Esophagus (tissue), 2 donors: ENCODE measurements at regions not wholly inside any gene's neighbourhood (a gene's known extent, or its start where the extent isn't known, plus 50 kb on each side); places are given as distances from the start of the nearest gene placed in this dataset.

Experiments
- H3K27ac ChIP-seq, 2 donors: one replicate each; pipeline ENCODE4 v1.5.1; 2013; ENCODE audit warnings: low read depth in 2 of 2, mild to moderate bottlenecking in 2 of 2, inconsistent platforms in 1 of 2, low read length in 1 of 2, moderate library complexity in 1 of 2
- H3K27me3 ChIP-seq, 2 donors: one replicate each; pipeline ENCODE4 v1.6.1; 2013; ENCODE audit warnings: low read length in 2 of 2, control low read depth in 1 of 2, mild to moderate bottlenecking in 1 of 2; ENCODE audit not compliant: insufficient read depth in 2 of 2, control insufficient read depth in 1 of 2
- H3K36me3 ChIP-seq, 2 donors: one replicate each; pipeline ENCODE4 v1.6.1; 2013; ENCODE audit warnings: low read length in 1 of 2; ENCODE audit not compliant: control insufficient read depth in 2 of 2, insufficient read depth in 2 of 2
- H3K4me1 ChIP-seq, 2 donors: one replicate each; pipeline ENCODE4 v1.6.1; 2013; ENCODE audit warnings: low read length in 1 of 2; ENCODE audit not compliant: control insufficient read depth in 2 of 2, insufficient read depth in 2 of 2
- H3K4me3 ChIP-seq, 2 donors: one replicate each; pipeline ENCODE4 v1.5.1; 2013; ENCODE audit warnings: low read length in 2 of 2, mild to moderate bottlenecking in 2 of 2, low read depth in 1 of 2, moderate library complexity in 1 of 2
- H3K9me3 ChIP-seq, 2 donors: one replicate each; pipeline ENCODE4 v1.6.1; 2013; ENCODE audit warnings: mild to moderate bottlenecking in 2 of 2, low read depth in 1 of 2, low read length in 1 of 2, moderate library complexity in 1 of 2; ENCODE audit not compliant: control insufficient read depth in 2 of 2, insufficient read depth in 1 of 2
- WGBS, 2 donors: extraction: QIAGEN DNeasy Blood & Tissue Kit; methylation state at CpG; one replicate each; pipeline ENCODE4 v1.1.7; 2013; 5-methylcytosine and 5-hydroxymethylcytosine counted together
- donor health status: healthy with polysubstance abuse.
- donor health status: Bipolar disorder and iron deficiency.

GRCh38 chr12:86634456-86635410 lies 378.5 kb upstream of the MGAT4C start:
- 38 to 48% methylated on average over 4 of the region's 4 CpGs for WGBS, 2 donors

GRCh38 chr12:86627001-86627400 lies 370.8 kb upstream of the MGAT4C start:
- no peaks in the 10 kb centered on the region for H3K36me3 ChIP-seq
- peaks cover 0 to 4% of the 10 kb centered on the region in 2 donors for H3K9me3 ChIP-seq
- H3K27ac ChIP-seq: no peak overlapping the region
- no peak overlapping the region for H3K4me3 ChIP-seq
- 71 to 88% methylated on average over 3 of the region's 3 CpGs for WGBS, 2 donors
- H3K27me3 ChIP-seq: no peaks in the 10 kb centered on the region
- no peaks in the 10 kb centered on the region for H3K4me1 ChIP-seq

More at GRCh38 chr12:86634456-86635410, 378.5 kb upstream of the MGAT4C start:
- Histone ChIP-seq H3K27ac (no peak overlapping the region), H3K4me3 (no peak overlapping the region), H3K36me3 (no peaks in the 10 kb centered on the region), H3K27me3 (no peaks in the 10 kb centered on the region), H3K4me1 (no peaks in the 10 kb centered on the region), H3K9me3 (no peaks in the 10 kb centered on the region)

DNA sequence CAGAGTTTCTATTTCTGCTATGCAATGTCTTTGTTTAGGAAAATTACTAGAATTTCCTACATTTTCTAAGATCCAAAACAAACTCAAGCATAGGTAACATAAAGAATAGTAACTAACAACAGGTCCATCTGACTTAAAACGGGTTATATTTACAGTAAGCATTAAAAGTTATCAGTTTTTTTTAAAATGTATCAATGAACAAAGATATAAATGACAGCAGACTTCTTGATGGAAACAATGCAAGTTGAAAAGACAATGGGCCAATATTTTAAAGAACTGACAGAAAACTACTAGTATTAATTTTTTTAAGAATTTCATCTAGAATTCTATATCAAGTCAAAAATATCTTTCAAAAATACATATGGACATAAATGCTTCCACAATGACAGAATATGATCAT lies 367.1 kb upstream of the MGAT4C start:
- WGBS, 2 donors: 58 to 66% methylated on average over 1 of the region's 1 CpG

GRCh38 chr12:86621957-86622356 lies 365.8 kb upstream of the MGAT4C start:
- Histone ChIP-seq H3K4me3 (no peak overlapping the region), H3K27me3 (no peaks in the 10 kb centered on the region), H3K27ac (no peak overlapping the region), H3K36me3 (no peaks in the 10 kb centered on the region), H3K4me1 (no peaks in the 10 kb centered on the region), H3K9me3 (peaks cover 0 to 3% of the 10 kb centered on the region in 2 donors)
- WGBS, 2 donors: 62 to 65% methylated on average over 2 of the region's 2 CpGs

More for the DNA sequence above, 367.1 kb upstream of the MGAT4C start:
- Histone ChIP-seq H3K27me3 (no peaks in the 10 kb centered on the region), H3K4me3 (no peak overlapping the region), H3K36me3 (no peaks in the 10 kb centered on the region), H3K9me3 (peaks cover 0 to 4% of the 10 kb centered on the region in 2 donors), H3K27ac (no peak overlapping the region), H3K4me1 (no peaks in the 10 kb centered on the region)

- Histone ChIP-seq H3K27ac (no peak overlapping the region), H3K9me3 (no peaks in the 10 kb centered on the region), H3K36me3 (no peaks in the 10 kb centered on the region), H3K27me3 (no peaks in the 10 kb centered on the region), H3K4me1 (no peaks in the 10 kb centered on the region), H3K4me3 (no peak overlapping the region)
- 19 to 26% methylated on average over 1 of the region's 1 CpG for WGBS, 2 donors
Observed at GRCh38 chr12:86613311-86613710, 357.1 kb upstream of the MGAT4C start.

DNA sequence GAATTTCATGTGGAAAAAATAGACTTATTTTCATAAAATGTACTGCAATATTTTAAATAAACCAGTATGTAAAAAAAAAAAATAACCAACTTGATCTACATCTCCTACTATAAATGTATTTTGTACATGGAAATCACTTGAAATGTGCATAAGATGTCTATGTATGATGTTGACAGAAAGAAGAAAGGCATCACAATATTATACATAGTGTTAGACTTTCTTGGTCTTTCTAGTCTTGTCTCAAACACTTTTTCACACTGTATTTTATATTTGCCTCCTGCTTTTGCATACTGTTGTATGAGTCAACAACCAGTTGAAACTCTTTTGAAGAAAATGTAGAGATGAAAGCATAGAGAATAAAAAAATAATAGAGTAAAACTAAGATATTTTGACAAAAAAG lies 352.4 kb upstream of the MGAT4C start:
- Histone ChIP-seq H3K27me3 (no peaks in the 10 kb centered on the region), H3K4me1 (no peaks in the 10 kb centered on the region), H3K27ac (no peak overlapping the region), H3K9me3 (no peaks in the 10 kb centered on the region), H3K4me3 (no peak overlapping the region), H3K36me3 (no peaks in the 10 kb centered on the region)

DNA sequence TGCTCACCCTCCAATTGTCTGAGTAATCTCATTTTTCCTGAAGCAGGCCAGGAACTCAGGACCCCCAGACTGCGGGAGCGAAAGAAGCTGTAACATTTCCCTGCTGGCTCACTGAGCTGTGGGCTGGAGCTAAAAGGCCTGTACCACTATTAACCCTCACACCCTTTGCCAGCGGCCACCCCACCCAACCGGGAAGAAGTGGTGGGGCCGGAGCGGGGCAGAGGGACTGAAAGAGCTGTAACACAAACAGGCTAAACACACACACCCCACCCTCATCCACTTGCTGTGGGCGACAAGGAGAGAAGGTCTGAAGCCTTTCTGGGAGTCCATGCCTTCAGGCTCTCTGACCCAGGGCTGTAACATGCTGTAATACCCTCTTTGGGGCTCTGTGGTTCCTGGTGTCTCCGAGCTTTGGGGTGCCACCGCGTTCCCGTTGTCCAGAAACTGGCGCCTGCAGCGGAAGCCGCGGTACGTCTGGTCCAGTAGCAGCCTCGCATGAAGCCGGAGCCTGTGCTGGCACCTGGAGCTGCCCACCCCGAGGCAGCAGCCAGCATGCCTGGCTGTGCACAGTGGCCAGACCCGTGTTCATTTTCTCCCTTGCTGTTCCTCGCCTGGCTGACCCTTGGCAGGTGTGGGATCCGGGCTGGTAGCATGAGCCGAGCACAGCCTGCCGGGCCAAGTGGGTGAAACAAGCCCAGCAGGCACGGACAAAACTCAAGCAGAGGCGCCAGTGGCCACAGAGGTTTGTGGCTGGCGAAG lies 345.5 kb upstream of the MGAT4C start:
- no peak overlapping the region for H3K4me3 ChIP-seq
- H3K27ac ChIP-seq: no peak overlapping the region
- H3K9me3 ChIP-seq: peaks cover 4% of the 10 kb centered on the region in 2 donors
- H3K36me3 ChIP-seq: no peaks in the 10 kb centered on the region
- 94 to 96% methylated on average over 27 of the region's 27 CpGs for WGBS, 2 donors
- H3K27me3 ChIP-seq: no peaks in the 10 kb centered on the region
- no peaks in the 10 kb centered on the region for H3K4me1 ChIP-seq

GRCh38 chr12:86600664-86601231 lies 344.6 kb upstream of the MGAT4C start:
- H3K36me3 ChIP-seq: no peaks in the 10 kb centered on the region
- H3K27me3 ChIP-seq: no peaks in the 10 kb centered on the region
- no peaks in the 10 kb centered on the region for H3K4me1 ChIP-seq
- no peak overlapping the region for H3K4me3 ChIP-seq
- H3K9me3 ChIP-seq: peaks cover 4% of the 10 kb centered on the region in 2 donors
- H3K27ac ChIP-seq: no peak overlapping the region
- 95 to 97% methylated on average over 24 of the region's 24 CpGs for WGBS, 2 donors

DNA sequence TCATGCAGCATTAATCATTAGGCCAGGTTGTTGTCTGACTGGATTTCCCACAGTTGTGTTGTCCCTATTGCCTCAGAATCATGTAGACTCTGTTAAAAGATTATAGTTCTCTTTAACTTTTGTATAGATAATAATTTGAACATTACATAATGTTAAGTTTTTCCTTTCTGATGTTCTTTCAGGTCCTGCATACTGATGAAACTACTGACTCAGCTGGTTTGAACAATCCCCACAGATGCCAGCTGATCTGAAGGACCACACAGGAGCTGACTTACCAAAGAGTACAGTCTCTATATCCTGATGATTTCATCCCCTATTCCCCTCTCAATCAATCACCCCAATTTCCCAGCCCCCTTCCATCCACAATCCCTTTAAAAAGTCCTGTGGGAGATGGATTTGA lies 341.2 kb upstream of the MGAT4C start:
- H3K27me3 ChIP-seq: no peaks in the 10 kb centered on the region
- peaks cover 4% of the 10 kb centered on the region in 2 donors for H3K9me3 ChIP-seq
- H3K36me3 ChIP-seq: no peaks in the 10 kb centered on the region
- no peaks in the 10 kb centered on the region for H3K4me1 ChIP-seq
- H3K27ac ChIP-seq: no peak overlapping the region
- H3K4me3 ChIP-seq: no peak overlapping the region
